Right lobe of liver (tissue), 6 donors: ENCODE measurements at regions not wholly inside any gene's neighbourhood (a gene's known extent, or its start where the extent isn't known, plus 50 kb on each side); places are given as distances from the start of the nearest gene placed in this dataset.

Experiments
- ATAC-seq, 4 donors: fragments of 200-7000 bp; cut with Tn5 transposase; one replicate each; pipeline ENCODE4 v1.9.1; 2020; ENCODE audit warnings: mild to moderate bottlenecking in 4 of 4, moderate library complexity in 4 of 4
- DNase-seq, 3 donors: peaks; one replicate each; pipeline ENCODE4 v3.0.0-alpha.2; 2020
- H3K27ac ChIP-seq, 3 donors: fragments of 200-600 bp; one replicate each; pipeline ENCODE4 v1.8.0; 2022
- H3K27me3 ChIP-seq, 2 donors: fragments of 200-600 bp; one replicate each; pipeline ENCODE4 v1.8.0; 2022
- H3K36me3 ChIP-seq, 4 donors: fragments of 200-600 bp; sonication (generic) in 1 of 4; one replicate each; pipeline versions ENCODE4 v1.5.1 to v1.8.0; 2017 to 2022; ENCODE audit warnings: control low read depth in 1 of 4
- H3K4me1 ChIP-seq, 4 donors: fragments of 200-600 bp; sonication (generic) in 1 of 4; one replicate each; pipeline versions ENCODE4 v1.5.1 to v1.8.0; 2017 to 2022; ENCODE audit warnings: control low read depth in 1 of 4
- H3K4me3 ChIP-seq, 3 donors: fragments of 200-600 bp; one replicate each; pipeline ENCODE4 v1.8.0; 2022
- H3K9me3 ChIP-seq, 4 donors: fragments of 200-600 bp; sonication (generic) in 1 of 4; one replicate each; pipeline versions ENCODE4 v1.5.1 to v1.8.0; 2017 to 2022; ENCODE audit warnings: control low read depth in 1 of 4
- CTCF ChIP-seq, 4 donors: fragments of 200-600 bp in 3 of 4; fragments of 450-650 bp in 1 of 4; IDR thresholded peaks; one replicate each; pipeline versions ENCODE4 v1.5.1 to v1.8.0; 2016 to 2022; ENCODE audit warnings: antibody characterized with exemption in 4 of 4, mild to moderate bottlenecking in 2 of 4
- POLR2A ChIP-seq: fragments of 450-650 bp; IDR thresholded peaks from one replicate; pipeline ENCODE4 v1.6.1; 2017; ENCODE audit warnings: antibody characterized with exemption, mild to moderate bottlenecking
- WGBS: methylation state at CpG from one replicate; pipeline ENCODE4 v1.1.6; 2018; ENCODE audit warnings: low coverage, low lambda C conversion rate; ENCODE audit not compliant: insufficient coverage; ENCODE audit errors: missing lambda C conversion rate; 5-methylcytosine and 5-hydroxymethylcytosine counted together
- intact Hi-C, 2 donors: fragments of 100-400 bp; cut with DNase I; formaldehyde crosslinking; loops; one replicate each; pipeline versions ENCODE4 v1.11.2 to v1.14.1; 2022
- donor health status: DM: no; HTN: yes; CAD: no.
- donor health status: DM: no; HTN: no; CAD: no.
- donor health status: DM: no; HTN: no; CAD: no.
- donor health status: DM: no; HTN: yes; CAD: no.
- donor health status: DM: no; HTN: yes; CAD: no.

GRCh38 chr17:6356562-6356961 lies 78.4 kb downstream of the AIPL1 start:
- Histone ChIP-seq H3K27ac (no peak overlapping the region), H3K4me3 (no peak overlapping the region), H3K36me3 (no peaks in the 10 kb centered on the region), H3K9me3 (no peaks in the 10 kb centered on the region), H3K27me3 (no peaks in the 10 kb centered on the region), H3K4me1 (no peaks in the 10 kb centered on the region)
- intact Hi-C loops = no loop called here
- DNase-seq (no peak), ATAC-seq (no peak)
- WGBS = 68% methylated on average over 4 of the region's 4 CpGs
- TF ChIP-seq POLR2A (no peak), CTCF (IDR thresholded peaks at IDR 0.05) (no peak)

- Histone ChIP-seq H3K27me3 (no peaks in the 10 kb centered on the region), H3K4me1 (no peaks in the 10 kb centered on the region), H3K9me3 (no peaks in the 10 kb centered on the region), H3K36me3 (no peaks in the 10 kb centered on the region), H3K4me3 (no peak overlapping the region), H3K27ac (no peak overlapping the region)
- DNase-seq (no peak), ATAC-seq (no peak)
- TF ChIP-seq POLR2A (no peak), CTCF (IDR thresholded peaks at IDR 0.05) (no peak)
- intact Hi-C loops = no loop called here
- 76% methylated on average over 3 of the region's 3 CpGs for whole genome bisulfite sequencing
Measured at GRCh38 chr17:6355196-6355595, 79.7 kb downstream of the AIPL1 start.

GRCh38 chr17:6352801-6353560 lies 81.9 kb downstream of the AIPL1 start:
- Histone ChIP-seq H3K9me3 (no peaks in the 10 kb centered on the region), H3K27me3 (no peaks in the 10 kb centered on the region), H3K4me1 (no peaks in the 10 kb centered on the region), H3K27ac (no peak overlapping the region), H3K36me3 (no peaks in the 10 kb centered on the region), H3K4me3 (no peak overlapping the region)
- ATAC-seq (no peak), DNase-seq (no peak)
- intact Hi-C loops = no loop called here
- 47% methylated on average over 6 of the region's 6 CpGs for WGBS
- TF ChIP-seq CTCF (IDR thresholded peaks at IDR 0.05) (no peak), POLR2A (no peak)

GRCh38 chr17:6352016-6352415 lies 82.9 kb downstream of the AIPL1 start:
- TF ChIP-seq POLR2A = no peak
- no peak for TF ChIP-seq CTCF (IDR thresholded peaks at IDR 0.05)
- Histone ChIP-seq H3K9me3 (no peaks in the 10 kb centered on the region), H3K4me1 (no peaks in the 10 kb centered on the region), H3K4me3 (no peak overlapping the region), H3K27me3 (no peaks in the 10 kb centered on the region), H3K36me3 (no peaks in the 10 kb centered on the region), H3K27ac (no peak overlapping the region)
- ATAC-seq (no peak), DNase-seq (peak in 1 of 3 donors; percentile 10)
- intact Hi-C loops = no loop called here
- 54% methylated on average over 3 of the region's 3 CpGs for WGBS
